Upper lobe of left lung (tissue), 4 donors: ENCODE measurements at regions not wholly inside any gene's neighbourhood (a gene's known extent, or its start where the extent isn't known, plus 50 kb on each side); places are given as distances from the start of the nearest gene placed in this dataset.
"Not testable (repeated sequence)": the region's sequence is repeated elsewhere in the genome, so short reads cannot be mapped to it uniquely, and the experiment has no call there.

Experiments used
- CTCF ChIP-seq, 6 experiments: fragments of 450-650 bp in 4 of 6; fragments of 200-600 bp in 2 of 6; sonication (generic) in 2 of 6; IDR thresholded peaks; one replicate each; pipeline ENCODE4 v1.5.1; 2016 to 2019; ENCODE audit warnings: antibody characterized with exemption in 6 of 6
- EP300 ChIP-seq, 4 donors: sonication (generic); formaldehyde crosslinking; IDR thresholded peaks; one replicate each; pipeline ENCODE4 v1.5.1; 2017; ENCODE audit warnings: antibody characterized with exemption in 4 of 4, control low read depth in 2 of 4
- POLR2A ChIP-seq, 4 donors: fragments of 450-650 bp; IDR thresholded peaks; one replicate each; pipeline ENCODE4 v1.5.1; 2016 to 2017; ENCODE audit warnings: antibody characterized with exemption in 4 of 4, mild to moderate bottlenecking in 2 of 4

DNA sequence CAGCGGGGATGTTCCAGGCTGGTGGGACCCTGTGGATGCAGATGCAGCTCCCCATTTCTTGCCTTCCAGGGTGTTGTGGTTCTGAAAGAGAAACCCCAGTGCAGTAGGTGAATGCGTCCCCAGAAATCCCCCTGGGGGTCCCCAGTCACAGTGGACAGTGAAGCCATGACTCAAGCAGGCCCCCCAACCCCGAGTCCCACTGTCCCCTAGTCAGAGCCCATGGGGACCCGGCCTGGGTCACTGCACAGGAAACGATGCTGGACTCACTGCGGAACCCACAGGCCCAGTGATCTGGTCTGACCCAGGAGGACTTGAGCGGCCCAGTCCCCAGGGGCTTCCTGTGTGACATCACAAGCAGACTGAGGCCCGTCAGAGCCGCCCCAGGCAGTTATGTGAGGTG is 341.4 kb downstream of the ADGRD1 start:
- TF ChIP-seq EP300, POLR2A, CTCF (IDR thresholded peaks at IDR 0.05): not testable (repeated sequence)
